Occipital lobe (tissue), 1 donor: ENCODE measurements at regions not wholly inside any gene's neighbourhood (a gene's known extent, or its start where the extent isn't known, plus 50 kb on each side); places are given as distances from the start of the nearest gene placed in this dataset.
"Not testable (repeated sequence)": the region's sequence is repeated elsewhere in the genome, so short reads cannot be mapped to it uniquely, and the experiment has no call there.

Source experiments
- DNase-seq: peaks from one replicate; lab custom pipeline; 2025; lab: John Stamatoyannopoulos, UW

GRCh38 chr6:142635130-142635529 lies 309.8 kb downstream of the HIVEP2 start:
- no peak for DNase-seq

GRCh38 chr6:142637624-142638351 lies 307.2 kb downstream of the HIVEP2 start:
- no peak for DNase-seq

- no peak for DNase-seq
Measured at GRCh38 chr6:142642651-142643050, 302.3 kb downstream of the HIVEP2 start.

- no peak for DNase-seq
Measured at GRCh38 chr6:142644866-142645265, 300.1 kb downstream of the HIVEP2 start.

- no peak for DNase-seq
Measured at GRCh38 chr6:142645663-142646062, 299.3 kb downstream of the HIVEP2 start.

- no peak for DNase-seq
Measured at GRCh38 chr6:142647449-142648035, 297.4 kb downstream of the HIVEP2 start.

GRCh38 chr6:142648036-142648451 lies 296.9 kb downstream of the HIVEP2 start:
- DNase-seq = no peak

- no peak for DNase-seq
Measured at GRCh38 chr6:142648526-142648925, 296.4 kb downstream of the HIVEP2 start.

GRCh38 chr6:142649438-142650234 lies 295.3 kb downstream of the HIVEP2 start:
- DNase-seq = not testable (repeated sequence)

GRCh38 chr6:142651384-142651783 lies 293.6 kb downstream of the HIVEP2 start:
- no peak for DNase-seq

- no peak for DNase-seq
Measured at GRCh38 chr6:142653710-142654420, 291.1 kb downstream of the HIVEP2 start.

- DNase-seq = no peak
Measured at GRCh38 chr6:142659661-142660060, 285.3 kb downstream of the HIVEP2 start.

- no peak for DNase-seq
Measured at GRCh38 chr6:142665393-142665792, 279.6 kb downstream of the HIVEP2 start.

GRCh38 chr6:142666599-142667185 lies 278.3 kb downstream of the HIVEP2 start:
- DNase-seq = no peak

- no peak for DNase-seq
Measured at GRCh38 chr6:142669471-142670351, 275.3 kb downstream of the HIVEP2 start.

- DNase-seq = no peak
Measured at GRCh38 chr6:142671791-142672190, 273.2 kb downstream of the HIVEP2 start.

GRCh38 chr6:142675517-142675916 lies 269.5 kb downstream of the HIVEP2 start:
- DNase-seq = no peak

GRCh38 chr6:142676027-142676443 lies 268.9 kb downstream of the HIVEP2 start:
- no peak for DNase-seq

- no peak for DNase-seq
Measured at GRCh38 chr6:142676647-142677192, 268.3 kb downstream of the HIVEP2 start.
